HCT116 (cell line): ENCODE measurements at regions not wholly inside any gene's neighbourhood (a gene's known extent, or its start where the extent isn't known, plus 50 kb on each side); places are given as distances from the start of the nearest gene placed in this dataset.

ENCODE experiments used
- ATAC-seq: fragments of 200-7000 bp; cut with Tn5 transposase; 2 replicates; pipeline ENCODE4 v1.9.1; 2020; ENCODE audit warnings: mild to moderate bottlenecking, moderate library complexity
- BruUV-seq: library from RNA; stranded (reverse); fragments of 400-500 nt; replicated peaks from 2 replicates; lab custom pipeline; 2021; lab: Mats Ljungman, UMichigan
- CTCF ChIA-PET: fragments of 300-600 bp; sonication (Branson Sonifier 250); formaldehyde crosslinking; loops from one replicate; lab custom pipeline; 2021; ENCODE audit warnings: antibody characterized with exemption; lab: Charles Lee
- POLR2A ChIA-PET: fragments of 300-600, 350-600 bp; sonication (Branson Sonifier 250); formaldehyde crosslinking; loops from one replicate; lab custom pipeline; 2021; ENCODE audit warnings: antibody characterized with exemption; lab: Charles Lee
- RAD21 ChIA-PET, 2 experiments: fragments of 300-600 bp; sonication (Branson Sonifier 250); formaldehyde crosslinking; loops; one replicate each; lab custom pipeline; 2023; ENCODE audit warnings: low total read pairs in 2 of 2; ENCODE audit not compliant: uncharacterized antibody in 2 of 2, unreplicated experiment in 2 of 2, low non-redundant PET in 1 of 2; lab: Charles Lee
- DNase-seq: peaks from one replicate; pipeline ENCODE4 v3.0.0-alpha.2; 2010; ENCODE audit warnings: low read depth, low spot score
- H2AFZ ChIP-seq: fragments of 200-600 bp; shearing (Covaris generic), sonication (generic); 2 replicates; pipeline ENCODE4 v1.6.1; 2017; ENCODE audit warnings: low read depth, mixed run types, mixed read lengths, antibody characterized with exemption, low read length; ENCODE audit not compliant: poor library complexity, severe bottlenecking
- H3K27ac ChIP-seq: 2 replicates; pipeline ENCODE4 v1.5.1; 2012; ENCODE audit warnings: low read depth, low read length
- H3K27me3 ChIP-seq: fragments of 200-600 bp; sonication (generic); 2 replicates; pipeline ENCODE4 v1.6.1; 2016; ENCODE audit warnings: mixed run types, low read length, mixed read lengths; ENCODE audit not compliant: insufficient read depth
- H3K36me3 ChIP-seq, 2 experiments: fragments of 200-500 bp in 1 of 2; fragments of 200-600 bp in 1 of 2; sonication (Bioruptor generic) in 1 of 2; sonication (generic) in 1 of 2; 2 replicates each; pipeline versions ENCODE4 v1.5.1 to v1.6.1; 2014 to 2016; ENCODE audit warnings: low read length in 2 of 2, inconsistent platforms in 1 of 2, mixed read lengths in 1 of 2, mixed run types in 1 of 2; ENCODE audit not compliant: insufficient read depth in 2 of 2, control insufficient read depth in 1 of 2
- H3K4me1 ChIP-seq, 2 experiments: fragments of 200-600 bp in 1 of 2; sonication (generic) in 1 of 2; 2 replicates each; pipeline versions ENCODE4 v1.5.1 to v1.6.1; 2012 to 2017; ENCODE audit warnings: low read length in 2 of 2, inconsistent platforms in 1 of 2, mild to moderate bottlenecking in 1 of 2, mixed read lengths in 1 of 2, mixed run types in 1 of 2, moderate library complexity in 1 of 2; ENCODE audit not compliant: insufficient read depth in 2 of 2, control insufficient read depth in 1 of 2
- H3K4me2 ChIP-seq: fragments of 200-600 bp; sonication (generic); 2 replicates; pipeline ENCODE4 v1.6.1; 2017; ENCODE audit warnings: mixed run types, low read length, mixed read lengths
- H3K4me3 ChIP-seq, 2 experiments: fragments of 200-600 bp in 1 of 2; sonication (generic) in 1 of 2; replicated peaks in 1 of 2; 2 replicates each; pipeline ENCODE4 v1.5.1; 2011 to 2016; ENCODE audit warnings: low read length in 2 of 2, control low read depth in 1 of 2, low read depth in 1 of 2, mild to moderate bottlenecking in 1 of 2, mixed read lengths in 1 of 2, mixed run types in 1 of 2
- H3K79me2 ChIP-seq: fragments of 200-600 bp; sonication (generic); 2 replicates; pipeline ENCODE4 v1.6.1; 2017; ENCODE audit warnings: mild to moderate bottlenecking, mixed run types, low read length, moderate library complexity, mixed read lengths; ENCODE audit not compliant: insufficient read depth
- H3K9ac ChIP-seq: fragments of 200-600 bp; sonication (generic); 2 replicates; pipeline ENCODE4 v1.6.1; 2016; ENCODE audit warnings: low read length, mixed read lengths
- H3K9me2 ChIP-seq: fragments of 200-600 bp; sonication (generic), shearing (Covaris generic); 2 replicates; pipeline ENCODE4 v1.6.1; 2017; ENCODE audit warnings: mixed run types, mild to moderate bottlenecking, moderate library complexity; ENCODE audit not compliant: insufficient read depth
- H3K9me3 ChIP-seq, 2 experiments: fragments of 200-500 bp in 1 of 2; fragments of 200-600 bp in 1 of 2; sonication (Bioruptor generic) in 1 of 2; sonication (generic) in 1 of 2; 2 replicates each; pipeline ENCODE4 v1.6.1; 2014 to 2017; ENCODE audit warnings: low read length in 2 of 2, mixed read lengths in 2 of 2, inconsistent platforms in 1 of 2, low read depth in 1 of 2, mild to moderate bottlenecking in 1 of 2, mixed run types in 1 of 2, moderate library complexity in 1 of 2; ENCODE audit not compliant: control insufficient read depth in 1 of 2, insufficient read depth in 1 of 2
- H4K20me1 ChIP-seq: fragments of 200-600 bp; sonication (generic), shearing (Covaris generic); 2 replicates; pipeline ENCODE4 v1.6.1; 2017; ENCODE audit warnings: mixed run types, mild to moderate bottlenecking, moderate library complexity; ENCODE audit not compliant: insufficient read depth
- CBX3 ChIP-seq: IDR thresholded peaks from 2 replicates; pipeline ENCODE4 v1.6.1; 2012; ENCODE audit warnings: low read depth
- CEBPB ChIP-seq: IDR thresholded peaks from 2 replicates; pipeline ENCODE4 v1.6.1; 2012; ENCODE audit warnings: low read depth
- CTCF ChIP-seq, 3 experiments: fragments of 200-600 bp in 1 of 3; sonication (generic) in 1 of 3; IDR thresholded peaks in 2 of 3; conservative IDR thresholded peaks in 1 of 3; 2 replicates each; pipeline ENCODE4 v1.5.1; 2012 to 2017; ENCODE audit warnings: low read depth in 2 of 3, low read length in 2 of 3, antibody characterized with exemption in 1 of 3, borderline replicate concordance in 1 of 3, control low read depth in 1 of 3, mild to moderate bottlenecking in 1 of 3, mixed read lengths in 1 of 3, mixed run types in 1 of 3, moderate library complexity in 1 of 3; ENCODE audit not compliant: insufficient read depth in 1 of 3
- ELF1 ChIP-seq: IDR thresholded peaks from 2 replicates; pipeline ENCODE4 v1.6.1; 2012; ENCODE audit warnings: low read depth, borderline replicate concordance
- EZH2 ChIP-seq: fragments of 200-600 bp; sonication (generic); IDR thresholded peaks from 2 replicates; pipeline ENCODE4 v1.6.1; 2017; ENCODE audit warnings: antibody characterized with exemption, mixed run types
- POLR2A ChIP-seq: IDR thresholded peaks from 2 replicates; pipeline ENCODE4 v1.7.0; 2011; ENCODE audit warnings: borderline replicate concordance; ENCODE audit not compliant: insufficient read depth, insufficient read length; ENCODE audit errors: extremely low read depth
- SIN3A ChIP-seq: IDR thresholded peaks from 2 replicates; pipeline ENCODE4 v1.6.1; 2012; ENCODE audit warnings: low read depth
- SP1 ChIP-seq: IDR thresholded peaks from 2 replicates; pipeline ENCODE4 v1.6.1; 2012; ENCODE audit warnings: low read depth
- SRF ChIP-seq: IDR thresholded peaks from 2 replicates; pipeline ENCODE4 v1.6.1; 2012; ENCODE audit warnings: low read depth
- TCF7L2 ChIP-seq: IDR thresholded peaks from 2 replicates; pipeline ENCODE4 v1.7.0; 2011; ENCODE audit warnings: borderline replicate concordance, inconsistent platforms; ENCODE audit not compliant: insufficient read depth, insufficient read length; ENCODE audit errors: extremely low read depth
- YY1 ChIP-seq: IDR thresholded peaks from 2 replicates; pipeline ENCODE4 v1.6.1; 2011; ENCODE audit warnings: low read length, low read depth, moderate library complexity, mild to moderate bottlenecking; ENCODE audit not compliant: insufficient replicate concordance; ENCODE audit errors: extremely low read depth
- intact Hi-C: fragments of 100-400 bp; cut with micrococcal nuclease; formaldehyde crosslinking; loops from 2 replicates; pipeline ENCODE4 v1.10.0; 2022
- TF ChIP-seq, protein P1 (sequence below): IDR thresholded peaks from 2 replicates; pipeline ENCODE4 v1.6.1; 2012

- Histone ChIP-seq H3K4me3 (no peak overlapping the region), H3K79me2 (no peaks in the 10 kb centered on the region), H3K27ac (no peak overlapping the region), H3K9ac (no peak overlapping the region), H3K9me3 (no peaks in the 10 kb centered on the region), H3K27me3 (peaks cover 23% of the 10 kb centered on the region; the same call in 1 of the 2 replicates), H3K4me2 (no peak overlapping the region), H3K9me2 (no peaks in the 10 kb centered on the region), H3K4me1 (no peaks in the 10 kb centered on the region), H2AFZ (no peak overlapping the region), H3K36me3 (no peaks in the 10 kb centered on the region), H4K20me1 (no peaks in the 10 kb centered on the region)
- ATAC-seq: no peak
- ChIA-PET POLR2A (no interaction called here), CTCF (no interaction called here), RAD21 (no interaction called here)
- TF ChIP-seq CTCF (IDR thresholded peaks at IDR 0.05 in 2 of 3, conservative IDR thresholded peaks at IDR 0.05 in 1 of 3; ENCODE audit: borderline replicate concordance in 1 of 3, insufficient read depth in 1 of 3, low read depth in 2 of 3, low read length in 2 of 3): no peak
- TF ChIP-seq SIN3A: no peak
- TF ChIP-seq SP1: no peak
- no peak for TF ChIP-seq YY1
- TF ChIP-seq SRF: no peak
- TF ChIP-seq TCF7L2: no peak
- TF ChIP-seq CBX3: no peak
- TF ChIP-seq ELF1: no peak
- TF ChIP-seq, protein P1, sequence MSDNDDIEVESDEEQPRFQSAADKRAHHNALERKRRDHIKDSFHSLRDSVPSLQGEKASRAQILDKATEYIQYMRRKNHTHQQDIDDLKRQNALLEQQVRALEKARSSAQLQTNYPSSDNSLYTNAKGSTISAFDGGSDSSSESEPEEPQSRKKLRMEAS: no peak
- no peak for TF ChIP-seq POLR2A
- TF ChIP-seq CEBPB: no peak
- no peak for TF ChIP-seq EZH2
- no peak for DNase-seq
- BruUV-seq: no TSS peak
- intact Hi-C loops: no loop called here
Measured at GRCh38 chr22:20655623-20656022, 118.3 kb upstream of the SERPIND1 start.
